Keratinocyte (primary cell): ENCODE measurements at regions not wholly inside any gene's neighbourhood (a gene's known extent, or its start where the extent isn't known, plus 50 kb on each side); places are given as distances from the start of the nearest gene placed in this dataset.

Source experiments
- DNase-seq: peaks from one replicate; pipeline ENCODE4 v3.0.0-alpha.2; 2011; ENCODE audit warnings: low read depth, missing footprints, low spot score
- FAIRE-seq: peaks from 2 replicates; lab custom pipeline; 2011; peaks lifted over from hg19 to GRCh38; lab: Jason Lieb, UNC
- H2AFZ ChIP-seq: 2 replicates; pipeline ENCODE4 v1.6.0; 2012; ENCODE audit warnings: low read length, control low read depth, inconsistent platforms; ENCODE audit not compliant: control insufficient read depth
- H3K27ac ChIP-seq: 2 replicates; pipeline ENCODE4 v1.5.1; 2011; ENCODE audit warnings: low read length; ENCODE audit not compliant: control insufficient read depth, insufficient read depth
- H3K27me3 ChIP-seq: 3 replicates; pipeline ENCODE4 v1.6.0; 2011; ENCODE audit warnings: low read length; ENCODE audit not compliant: control insufficient read depth, insufficient read depth; ENCODE audit errors: extremely low read depth
- H3K36me3 ChIP-seq, 2 experiments: 2 replicates in 1 of 2; 3 replicates in 1 of 2; pipeline ENCODE4 v1.5.1; 2011; ENCODE audit warnings: low read length in 2 of 2, mild to moderate bottlenecking in 1 of 2; ENCODE audit not compliant: control insufficient read depth in 2 of 2, insufficient read depth in 2 of 2; ENCODE audit errors: extremely low read depth in 1 of 2
- H3K4me1 ChIP-seq: 3 replicates; pipeline ENCODE4 v1.5.1; 2011; ENCODE audit warnings: low read length; ENCODE audit not compliant: control insufficient read depth, insufficient read depth; ENCODE audit errors: extremely low read depth
- H3K4me2 ChIP-seq: 3 replicates; pipeline ENCODE4 v1.6.0; 2011; ENCODE audit warnings: low read depth, low read length; ENCODE audit not compliant: control insufficient read depth, insufficient read depth; ENCODE audit errors: extremely low read depth
- H3K4me3 ChIP-seq, 3 experiments: fragments of 200-600 bp in 1 of 3; sonication (generic) in 1 of 3; 2 replicates in 2 of 3; 3 replicates in 1 of 3; pipeline ENCODE4 v1.5.1; 2011 to 2016; ENCODE audit warnings: low read length in 3 of 3, mild to moderate bottlenecking in 3 of 3, control low read depth in 2 of 3, inconsistent platforms in 1 of 3, low read depth in 1 of 3, mixed read lengths in 1 of 3, mixed run types in 1 of 3, moderate library complexity in 1 of 3; ENCODE audit not compliant: control insufficient read depth in 2 of 3, insufficient read depth in 2 of 3; ENCODE audit errors: extremely low read depth in 1 of 3
- H3K79me2 ChIP-seq: 2 replicates; pipeline ENCODE4 v1.6.0; 2012; ENCODE audit warnings: low read length; ENCODE audit not compliant: control insufficient read depth, insufficient read depth
- H3K9ac ChIP-seq: 3 replicates; pipeline ENCODE4 v1.6.0; 2011; ENCODE audit warnings: low read length; ENCODE audit not compliant: control insufficient read depth, insufficient read depth; ENCODE audit errors: extremely low read depth
- H3K9me1 ChIP-seq: 3 replicates; pipeline ENCODE4 v1.6.0; 2011; ENCODE audit warnings: low read length; ENCODE audit not compliant: control insufficient read depth, insufficient read depth; ENCODE audit errors: extremely low read depth
- H3K9me3 ChIP-seq: 2 replicates; pipeline ENCODE4 v1.5.1; 2012; ENCODE audit warnings: low read depth, low read length; ENCODE audit not compliant: control insufficient read depth
- H4K20me1 ChIP-seq: 3 replicates; pipeline ENCODE4 v1.6.0; 2011; ENCODE audit warnings: low read length; ENCODE audit not compliant: control insufficient read depth, insufficient read depth; ENCODE audit errors: extremely low read depth
- CTCF ChIP-seq, 3 experiments: IDR thresholded peaks in 1 of 3; conservative IDR thresholded peaks in 1 of 3; optimal IDR thresholded peaks in 1 of 3; 2 replicates in 2 of 3; 3 replicates in 1 of 3; pipeline versions ENCODE3 to v1.5.1; 2011; ENCODE audit warnings: low read length in 3 of 3, mild to moderate bottlenecking in 3 of 3, moderate library complexity in 2 of 3, control low read depth in 1 of 3, inconsistent platforms in 1 of 3; ENCODE audit not compliant: insufficient read depth in 2 of 3; ENCODE audit errors: extremely low read depth in 1 of 3
- EZH2 ChIP-seq: IDR thresholded peaks from one replicate; pipeline ENCODE4 v1.6.1; 2012; ENCODE audit warnings: inconsistent platforms, mild to moderate bottlenecking, low read length, moderate library complexity
- dilution Hi-C: fragments of 300-500 bp; cut with MboI; formaldehyde crosslinking; loops from one replicate; pipeline ENCODE4 v1.7.0; 2020; ENCODE audit warnings: low sequenced_read_pairs; ENCODE audit not compliant: extremely low pct_ligation_motif_present

GRCh38 chr6:103979308-103979707 is 880.4 kb downstream of the HACE1 start:
- Histone ChIP-seq H3K27me3 (no peaks in the 10 kb centered on the region), H3K4me2 (no peak overlapping the region), H3K4me3 (no peak overlapping the region), H3K9me3 (no peaks in the 10 kb centered on the region), H3K36me3 (no peaks in the 10 kb centered on the region), H3K4me1 (no peaks in the 10 kb centered on the region), H3K27ac (no peak overlapping the region), H3K9me1 (no peaks in the 10 kb centered on the region), H2AFZ (no peak overlapping the region), H3K9ac (no peak overlapping the region), H4K20me1 (no peaks in the 10 kb centered on the region), H3K79me2 (no peaks in the 10 kb centered on the region)
- DNase-seq (no peak), FAIRE-seq (no peak)
- dilution Hi-C loops: no loop called here
- TF ChIP-seq EZH2 (no peak), CTCF (optimal IDR thresholded peaks at IDR 0.05 in 1 of 3, IDR thresholded peaks at IDR 0.05 in 1 of 3, conservative IDR thresholded peaks at IDR 0.05 in 1 of 3; ENCODE audit: extremely low read depth in 1 of 3, insufficient read depth in 2 of 3, low read length in 3 of 3) (no peak)

- dilution Hi-C loops: no loop called here
- Histone ChIP-seq H3K4me3 (no peak overlapping the region), H3K9me3 (no peaks in the 10 kb centered on the region), H2AFZ (no peak overlapping the region), H4K20me1 (no peaks in the 10 kb centered on the region), H3K4me1 (no peaks in the 10 kb centered on the region), H3K36me3 (no peaks in the 10 kb centered on the region), H3K27me3 (no peaks in the 10 kb centered on the region), H3K4me2 (no peak overlapping the region), H3K79me2 (no peaks in the 10 kb centered on the region), H3K27ac (no peak overlapping the region), H3K9ac (no peak overlapping the region), H3K9me1 (no peaks in the 10 kb centered on the region)
- no peak for TF ChIP-seq EZH2
- TF ChIP-seq CTCF (optimal IDR thresholded peaks at IDR 0.05 in 1 of 3, IDR thresholded peaks at IDR 0.05 in 1 of 3, conservative IDR thresholded peaks at IDR 0.05 in 1 of 3; ENCODE audit: extremely low read depth in 1 of 3, insufficient read depth in 2 of 3, low read length in 3 of 3): no peak
- FAIRE-seq: no peak
- DNase-seq: no peak
Observed at GRCh38 chr6:103937389-103937788, 922.3 kb downstream of the HACE1 start.
